Endothelial cell of umbilical vein (primary cell): ENCODE measurements at regions not wholly inside any gene's neighbourhood (a gene's known extent, or its start where the extent isn't known, plus 50 kb on each side); places are given as distances from the start of the nearest gene placed in this dataset.

ENCODE experiments used
- BruUV-seq: library from RNA; stranded (reverse); fragments of 400-500 nt; replicated peaks from 2 replicates; lab custom pipeline; 2021; lab: Mats Ljungman, UMichigan
- CTCF ChIA-PET: fragments of 300-600, 350-600 bp; sonication (Branson Sonifier 250); formaldehyde crosslinking; loops from one replicate; lab custom pipeline; 2021; ENCODE audit warnings: antibody characterized with exemption, inconsistent platforms; lab: Charles Lee
- POLR2A ChIA-PET: fragments of 300-600, 350-600 bp; sonication (Branson Sonifier 250); formaldehyde crosslinking; loops from one replicate; lab custom pipeline; 2021; ENCODE audit warnings: antibody characterized with exemption, inconsistent platforms; lab: Charles Lee
- DNase-seq: peaks from one replicate; pipeline ENCODE4 v3.0.0-alpha.2; 2011; ENCODE audit warnings: low read depth, low spot score
- FAIRE-seq: peaks from 2 replicates; lab custom pipeline; 2011; peaks lifted over from hg19 to GRCh38; lab: Jason Lieb, UNC
- H2AFZ ChIP-seq: 2 replicates; pipeline ENCODE4 v1.6.0; 2012; ENCODE audit warnings: low read depth, low read length, control low read depth, inconsistent platforms
- H3K27ac ChIP-seq: 2 replicates; pipeline ENCODE4 v1.5.1; 2011; ENCODE audit warnings: low read depth, mild to moderate bottlenecking, control low read depth, low read length, moderate library complexity; ENCODE audit not compliant: insufficient read depth
- H3K27me3 ChIP-seq, 2 experiments: 2 replicates each; pipeline versions ENCODE4 v1.6.0 to v1.6.1; 2011; ENCODE audit warnings: low read length in 2 of 2, mixed read lengths in 1 of 2; ENCODE audit not compliant: control insufficient read depth in 2 of 2, insufficient read depth in 2 of 2
- H3K36me3 ChIP-seq, 2 experiments: 2 replicates in 1 of 2; 3 replicates in 1 of 2; pipeline ENCODE4 v1.5.1; 2011; ENCODE audit warnings: low read length in 2 of 2, mild to moderate bottlenecking in 1 of 2, moderate library complexity in 1 of 2; ENCODE audit not compliant: control insufficient read depth in 2 of 2, insufficient read depth in 2 of 2; ENCODE audit errors: extremely low read depth in 1 of 2
- H3K4me1 ChIP-seq: 3 replicates; pipeline ENCODE4 v1.5.1; 2011; ENCODE audit warnings: mild to moderate bottlenecking, low read length; ENCODE audit not compliant: control insufficient read depth, insufficient read depth; ENCODE audit errors: extremely low read depth
- H3K4me2 ChIP-seq: 2 replicates; pipeline ENCODE4 v1.6.1; 2011; ENCODE audit warnings: low read length, control low read depth, mixed read lengths; ENCODE audit not compliant: insufficient read depth
- H3K4me3 ChIP-seq, 3 experiments: fragments of 200-600 bp in 1 of 3; sonication (generic), shearing (Covaris generic) in 1 of 3; replicated peaks in 1 of 3; 2 replicates each; pipeline ENCODE4 v1.5.1; 2011 to 2016; ENCODE audit warnings: control low read depth in 3 of 3, low read length in 3 of 3, mild to moderate bottlenecking in 2 of 3, inconsistent platforms in 1 of 3, low read depth in 1 of 3, moderate library complexity in 1 of 3; ENCODE audit not compliant: insufficient read depth in 1 of 3
- H3K79me2 ChIP-seq: 2 replicates; pipeline ENCODE4 v1.6.0; 2012; ENCODE audit warnings: low read length, inconsistent platforms; ENCODE audit not compliant: control insufficient read depth, insufficient read depth
- H3K9ac ChIP-seq: replicated peaks from 2 replicates; pipeline ENCODE3; 2011; ENCODE audit warnings: low read length, control low read depth; ENCODE audit not compliant: insufficient read depth; ENCODE audit errors: extremely low read depth
- H3K9me1 ChIP-seq: replicated peaks from 3 replicates; pipeline ENCODE4 v1.6.0; 2011; ENCODE audit warnings: mild to moderate bottlenecking, low read length; ENCODE audit not compliant: control insufficient read depth, insufficient read depth; ENCODE audit errors: extremely low read depth
- H3K9me3 ChIP-seq: replicated peaks from 2 replicates; pipeline ENCODE4 v1.5.1; 2012; ENCODE audit warnings: low read length, inconsistent platforms; ENCODE audit not compliant: control insufficient read depth, insufficient read depth
- H4K20me1 ChIP-seq: replicated peaks from 2 replicates; pipeline ENCODE3; 2011; ENCODE audit warnings: mild to moderate bottlenecking, low read length; ENCODE audit not compliant: control insufficient read depth, insufficient read depth; ENCODE audit errors: extremely low read depth
- CTCF ChIP-seq, 2 donors: IDR thresholded peaks; 1 replicate in 1 of 2; 2 replicates in 1 of 2; pipeline ENCODE4 v1.5.1; 2011; ENCODE audit warnings: low read length in 2 of 2, mild to moderate bottlenecking in 2 of 2, moderate library complexity in 2 of 2, control low read depth in 1 of 2, inconsistent platforms in 1 of 2, low read depth in 1 of 2; ENCODE audit not compliant: insufficient read depth in 1 of 2; ENCODE audit errors: extremely low read depth in 1 of 2
- EZH2 ChIP-seq: IDR thresholded peaks from 2 replicates; pipeline ENCODE4 v1.6.1; 2012; ENCODE audit warnings: borderline replicate concordance, low read depth, mild to moderate bottlenecking, moderate library complexity, low read length, inconsistent platforms; ENCODE audit not compliant: severe bottlenecking
- FOS ChIP-seq: IDR thresholded peaks from 2 replicates; pipeline ENCODE4 v1.6.1; 2011; ENCODE audit warnings: mild to moderate bottlenecking, low read length, moderate library complexity, borderline replicate concordance; ENCODE audit not compliant: insufficient read depth
- GATA2 ChIP-seq: IDR thresholded peaks from 2 replicates; pipeline ENCODE4 v1.7.0; 2011; ENCODE audit warnings: low read depth, mild to moderate bottlenecking, moderate library complexity, mixed read lengths, low read length; ENCODE audit not compliant: insufficient read length, insufficient read depth
- JUN ChIP-seq: IDR thresholded peaks from 2 replicates; pipeline ENCODE4 v1.6.1; 2011; ENCODE audit warnings: borderline replicate concordance, low read depth; ENCODE audit not compliant: insufficient read length, insufficient read depth
- MYC ChIP-seq: IDR thresholded peaks from one replicate; pipeline ENCODE4 v1.6.1; 2011; ENCODE audit warnings: mild to moderate bottlenecking, low read depth, low read length
- POLR2A ChIP-seq: IDR thresholded peaks from 2 replicates; pipeline ENCODE4 v1.6.1; 2012; ENCODE audit warnings: low read depth, mild to moderate bottlenecking, control low read depth, low read length
- POLR2AphosphoS5 ChIP-seq: IDR thresholded peaks from 2 replicates; pipeline ENCODE4 v1.6.1; 2012; ENCODE audit warnings: low read depth, mild to moderate bottlenecking, control low read depth, low read length, moderate library complexity; ENCODE audit not compliant: insufficient read depth
- dilution Hi-C: fragments of 300-500 bp; cut with MboI; formaldehyde crosslinking; loops from one replicate; pipeline ENCODE4 v1.15.0; 2019; ENCODE audit warnings: low sequenced_read_pairs; ENCODE audit not compliant: extremely low pct_ligation_motif_present
- intact Hi-C: fragments of 100-400 bp; cut with micrococcal nuclease; formaldehyde crosslinking; loops from one replicate; pipeline ENCODE4 v1.10.0; 2022
- TF ChIP-seq, protein P1 (sequence below): IDR thresholded peaks from 2 replicates; pipeline ENCODE4 v1.6.1; 2011; ENCODE audit not compliant: insufficient read depth, insufficient read length

GRCh38 chr1:115170961-115171392 is 81.7 kb upstream of the TSPAN2 start:
- no peak overlapping the region for H2AFZ ChIP-seq
- no peaks in the 10 kb centered on the region for H3K9me1 ChIP-seq
- DNase-seq (no peak), FAIRE-seq (no peak)
- no peaks in the 10 kb centered on the region for H3K79me2 ChIP-seq
- dilution Hi-C loops, result no loop called here
- peaks cover 33% of the 10 kb centered on the region for H3K4me1 ChIP-seq
- no peaks in the 10 kb centered on the region for H4K20me1 ChIP-seq
- no peaks in the 10 kb centered on the region for H3K27me3 ChIP-seq
- ChIA-PET POLR2A (no interaction called here), CTCF (no interaction called here)
- no peak for TF ChIP-seq POLR2A
- no peak for TF ChIP-seq CTCF (IDR thresholded peaks at IDR 0.05; ENCODE audit: extremely low read depth in 1 of 2, insufficient read depth in 1 of 2, low read depth in 1 of 2, low read length in 2 of 2)
- TF ChIP-seq MYC, result no peak
- no peak for TF ChIP-seq POLR2AphosphoS5
- TF ChIP-seq JUN, result no peak
- no peak for TF ChIP-seq FOS
- TF ChIP-seq, protein P1, sequence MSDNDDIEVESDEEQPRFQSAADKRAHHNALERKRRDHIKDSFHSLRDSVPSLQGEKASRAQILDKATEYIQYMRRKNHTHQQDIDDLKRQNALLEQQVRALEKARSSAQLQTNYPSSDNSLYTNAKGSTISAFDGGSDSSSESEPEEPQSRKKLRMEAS, result no peak
- no peak for TF ChIP-seq EZH2
- TF ChIP-seq GATA2, result no peak
- no peak overlapping the region for H3K9ac ChIP-seq
- no TSS peak for BruUV-seq
- H3K4me2 ChIP-seq, result no peak overlapping the region
- H3K36me3 ChIP-seq, result no peaks in the 10 kb centered on the region
- H3K9me3 ChIP-seq, result no peaks in the 10 kb centered on the region
- H3K27ac ChIP-seq, result no peak overlapping the region
- H3K4me3 ChIP-seq, result no peak overlapping the region
- intact Hi-C loops, result no loop called here
